ENCODE measurements at regions not wholly inside any gene's neighbourhood (a gene's known extent, or its start where the extent isn't known, plus 50 kb on each side); places are given as distances from the start of the nearest gene placed in this dataset.

DNA sequence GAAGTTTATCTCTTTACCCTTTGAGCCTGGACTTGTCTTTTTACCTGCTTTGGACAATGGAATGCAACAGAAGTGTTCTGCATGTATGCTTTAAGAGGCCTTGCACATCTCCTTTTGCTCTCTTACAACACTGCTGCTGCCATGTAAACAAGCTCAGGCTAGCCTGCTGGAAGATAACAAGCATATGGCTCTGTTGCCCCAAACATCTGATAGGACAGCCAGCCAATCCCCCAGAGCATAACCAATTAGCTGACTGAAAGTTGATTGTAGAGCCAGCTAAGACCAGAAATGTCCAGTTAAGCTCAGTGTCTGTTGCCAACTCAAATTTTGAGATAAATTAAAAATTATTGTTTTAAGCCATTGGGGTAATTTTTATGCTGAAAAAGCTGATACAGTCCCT is 510.6 kb upstream of the CNKSR2 start:
- DNase-seq (ENCODE audit: low read depth) = no peak

DNA sequence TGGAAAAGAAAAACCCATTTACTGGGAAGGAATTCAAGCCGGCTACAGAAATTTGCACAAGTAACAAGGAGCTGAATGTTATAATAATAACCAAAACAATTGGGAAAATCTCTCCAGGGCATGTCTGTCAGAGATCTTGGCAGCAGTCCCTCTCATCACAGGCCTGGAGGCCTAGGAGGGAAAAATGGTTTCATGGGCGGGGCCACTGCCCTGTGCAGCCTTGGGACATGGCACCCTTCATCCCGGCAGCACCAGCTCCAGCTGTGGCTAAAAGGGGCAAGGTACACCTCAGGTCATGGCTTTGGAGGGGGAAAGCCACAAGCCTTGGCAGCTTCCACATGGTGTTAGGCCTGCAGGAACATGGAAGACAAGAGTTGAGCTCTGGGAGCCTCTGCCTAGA is 513.1 kb upstream of the CNKSR2 start:
- no peak for DNase-seq (ENCODE audit: low read depth)

GRCh38 chrX:20857746-20858145 is 516.5 kb upstream of the CNKSR2 start:
- DNase-seq (ENCODE audit: low read depth) = no peak

DNA sequence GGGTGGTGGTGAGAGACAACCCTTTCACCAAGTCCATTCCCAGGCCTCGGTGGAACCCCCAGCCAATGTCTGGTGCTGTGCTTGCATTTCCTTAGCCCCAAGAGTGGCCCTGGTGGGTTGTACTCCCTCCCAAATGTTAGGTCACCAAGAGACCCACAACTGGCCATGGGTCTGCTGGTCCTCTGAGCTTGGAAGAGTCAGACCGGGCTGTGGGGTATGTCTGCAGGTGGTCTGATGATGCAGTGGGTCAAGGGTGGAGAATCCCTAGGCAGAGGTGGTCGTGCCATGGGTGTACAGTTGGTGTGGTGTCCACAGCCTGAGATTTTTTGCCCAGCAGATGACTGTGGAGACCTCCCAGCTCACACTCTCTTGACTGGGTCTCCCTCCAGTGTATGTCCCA is 535.7 kb upstream of the CNKSR2 start:
- DNase-seq (ENCODE audit: low read depth) = no peak

DNA sequence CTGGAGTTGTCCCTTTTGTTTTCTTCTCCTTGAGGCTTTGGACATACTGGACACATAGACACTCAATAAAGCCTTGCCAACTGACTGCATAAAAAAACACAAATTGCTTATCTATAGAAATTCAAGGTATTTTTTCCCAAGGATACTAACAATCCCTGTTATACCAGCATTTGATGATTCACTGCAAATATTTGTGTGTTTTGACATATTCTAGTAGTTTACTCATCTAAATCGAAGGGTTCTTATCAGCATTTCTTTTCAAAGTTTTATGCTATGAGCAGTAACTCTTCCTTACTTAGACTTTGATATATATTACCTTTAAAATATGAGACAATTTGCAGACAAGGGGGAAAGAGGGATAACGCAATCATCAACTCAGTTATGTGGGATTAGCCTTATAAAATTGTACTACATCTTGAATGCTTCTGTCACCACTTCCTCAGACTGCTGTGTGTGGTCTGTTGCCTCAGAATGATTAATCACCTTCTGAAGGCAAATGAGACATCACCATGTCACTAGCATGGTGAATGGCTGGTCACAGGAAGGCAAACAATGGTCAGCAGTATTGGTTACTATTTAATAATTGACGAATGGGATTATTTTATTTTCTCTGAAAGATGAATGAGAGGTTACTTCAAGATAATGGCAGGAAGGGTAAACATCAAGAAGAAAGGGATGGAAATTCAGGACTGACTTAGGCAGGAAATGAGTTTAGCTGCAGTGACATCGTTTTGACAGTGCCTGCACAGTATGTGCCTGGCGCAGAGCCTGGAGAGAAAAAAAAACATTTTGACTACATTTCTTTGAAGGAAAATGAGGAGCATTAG is 544.3 kb upstream of the CNKSR2 start:
- DNase-seq (ENCODE audit: low read depth) = no peak

- no peak for DNase-seq (ENCODE audit: low read depth)
Measured at GRCh38 chrX:20825984-20826383, 548.2 kb upstream of the CNKSR2 start.

DNA sequence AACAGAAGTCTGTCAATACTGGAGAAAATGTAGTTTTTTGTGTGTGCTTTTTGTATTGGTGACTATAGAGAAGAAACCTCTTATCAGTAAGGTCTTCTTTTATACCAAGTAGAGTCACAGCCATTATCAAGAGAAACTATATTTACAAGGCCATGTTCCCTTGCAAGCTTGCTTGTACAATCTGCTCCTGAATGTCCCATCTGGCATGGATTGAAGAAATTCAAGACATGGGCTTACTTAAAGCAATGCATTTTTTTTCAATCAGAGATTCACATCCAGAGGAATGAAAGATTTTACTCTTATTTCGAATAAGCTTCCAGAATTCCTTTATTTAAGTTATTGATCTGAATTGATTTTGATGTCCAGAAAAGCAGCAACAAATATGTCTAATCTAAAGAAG is 537.3 kb upstream of the RPS6KA3 start:
- no peak for DNase-seq (ENCODE audit: low read depth)

DNA sequence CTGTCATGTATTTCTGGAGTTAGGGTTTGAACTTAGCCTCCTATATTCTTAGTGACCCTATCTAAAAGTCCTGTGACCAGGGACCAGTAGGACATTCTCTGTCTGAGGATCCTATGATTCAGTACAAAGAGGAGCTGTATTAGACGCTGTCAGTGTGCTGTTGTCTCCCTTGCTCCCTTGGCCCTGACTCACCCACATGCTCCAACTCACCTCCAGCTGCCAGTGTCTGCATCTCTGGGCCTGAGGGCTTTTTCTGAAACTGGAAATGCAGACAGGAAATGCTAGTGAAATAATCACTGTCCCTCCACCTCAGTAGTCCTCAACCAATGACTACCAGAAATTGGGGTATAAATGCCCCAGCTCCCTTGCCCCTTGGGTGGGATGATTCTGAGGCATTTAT is 535.3 kb upstream of the RPS6KA3 start:
- DNase-seq (ENCODE audit: low read depth) = no peak

- DNase-seq (ENCODE audit: low read depth) = no peak
Measured at GRCh38 chrX:20796450-20796849, 529.7 kb upstream of the RPS6KA3 start.

DNA sequence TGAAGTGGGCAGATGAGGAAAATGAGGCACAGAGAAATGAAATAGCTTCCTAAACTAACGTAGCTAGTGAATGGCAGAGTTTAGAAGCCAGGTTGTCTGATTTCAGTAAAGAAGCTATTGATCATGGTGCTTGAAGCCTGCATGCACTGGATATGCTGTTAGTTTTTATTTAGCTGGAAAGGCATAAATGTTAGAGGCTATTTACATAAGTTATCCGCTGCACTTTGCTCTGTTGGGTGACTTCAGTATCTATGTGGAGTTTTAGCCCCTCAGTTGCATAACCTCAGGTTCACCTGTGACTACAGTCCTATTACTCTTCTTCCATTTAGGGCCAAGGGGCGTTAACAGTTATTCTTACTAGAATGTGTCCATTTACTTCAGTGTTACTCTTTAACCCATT is 522.4 kb upstream of the RPS6KA3 start:
- no peak for DNase-seq (ENCODE audit: low read depth)

GRCh38 chrX:20767346-20767745 is 500.6 kb upstream of the RPS6KA3 start:
- no peak for DNase-seq (ENCODE audit: low read depth)

DNA sequence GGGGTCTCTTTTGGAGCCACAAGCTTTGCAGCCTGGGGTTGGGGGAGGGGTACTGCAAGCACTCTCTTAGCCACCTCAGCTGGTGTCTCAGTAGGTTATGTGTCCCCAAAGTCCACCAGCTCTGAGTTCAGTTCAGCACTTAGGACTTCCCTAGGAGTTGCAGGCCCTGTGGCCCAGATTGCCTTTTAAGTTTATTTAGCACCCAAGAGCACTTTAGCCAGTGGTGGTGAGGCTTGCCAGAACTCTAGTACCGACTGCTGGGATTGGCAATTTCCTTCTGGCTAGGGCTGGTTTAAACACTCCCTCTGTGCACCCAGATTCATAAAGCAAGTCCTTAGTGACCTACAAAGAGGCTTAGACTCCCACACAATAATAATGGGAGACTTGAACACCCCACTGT is 489.9 kb upstream of the RPS6KA3 start:
- DNase-seq (ENCODE audit: low read depth) = no peak

DNA sequence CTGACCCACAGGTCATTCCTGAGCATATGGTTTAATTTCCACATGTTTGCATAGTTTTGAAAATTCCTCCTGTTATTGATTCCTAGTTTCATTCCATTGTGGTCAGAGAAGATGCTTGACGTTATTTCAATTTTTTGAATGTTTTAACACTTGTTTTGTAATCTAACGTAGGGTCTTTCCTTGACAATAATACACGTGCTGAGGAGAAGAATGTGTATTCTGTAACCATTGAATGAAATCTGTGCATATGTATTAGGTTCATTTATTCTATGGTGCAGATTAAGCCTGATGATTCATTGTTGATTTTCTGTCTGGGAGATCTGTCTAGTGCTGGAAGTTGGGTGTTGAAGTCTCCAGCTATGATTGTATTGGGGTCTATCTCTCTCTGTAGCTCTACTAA is 486.4 kb upstream of the RPS6KA3 start:
- DNase-seq (ENCODE audit: low read depth) = no peak

- no peak for DNase-seq (ENCODE audit: low read depth)
Measured at GRCh38 chrX:20746690-20747089, 480.0 kb upstream of the RPS6KA3 start.

- DNase-seq (ENCODE audit: low read depth) = no peak
Measured at GRCh38 chrX:20743046-20743445, 476.3 kb upstream of the RPS6KA3 start.

DNA sequence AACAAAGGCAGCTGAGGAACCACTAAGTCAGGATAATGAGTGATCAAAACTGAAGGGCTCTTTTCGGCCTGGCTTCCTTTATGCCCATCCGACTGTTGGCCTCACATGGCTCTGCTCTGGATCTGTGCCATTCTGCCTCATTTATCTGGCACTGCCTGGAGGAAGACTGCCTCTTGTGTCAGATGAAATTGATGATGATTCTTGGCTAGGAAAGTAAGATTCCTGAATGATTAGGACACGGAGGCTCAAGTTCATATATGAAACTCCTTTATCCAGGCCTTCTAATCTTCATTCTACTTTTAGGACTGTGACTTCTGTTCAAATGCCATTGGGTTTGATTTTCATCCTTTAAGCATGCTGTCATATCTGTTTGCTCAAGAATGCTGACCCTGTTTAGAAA is 475.4 kb upstream of the RPS6KA3 start:
- DNase-seq (ENCODE audit: low read depth) = no peak

GRCh38 chrX:20740443-20740842 is 473.7 kb upstream of the RPS6KA3 start:
- DNase-seq (ENCODE audit: low read depth) = no peak

DNA sequence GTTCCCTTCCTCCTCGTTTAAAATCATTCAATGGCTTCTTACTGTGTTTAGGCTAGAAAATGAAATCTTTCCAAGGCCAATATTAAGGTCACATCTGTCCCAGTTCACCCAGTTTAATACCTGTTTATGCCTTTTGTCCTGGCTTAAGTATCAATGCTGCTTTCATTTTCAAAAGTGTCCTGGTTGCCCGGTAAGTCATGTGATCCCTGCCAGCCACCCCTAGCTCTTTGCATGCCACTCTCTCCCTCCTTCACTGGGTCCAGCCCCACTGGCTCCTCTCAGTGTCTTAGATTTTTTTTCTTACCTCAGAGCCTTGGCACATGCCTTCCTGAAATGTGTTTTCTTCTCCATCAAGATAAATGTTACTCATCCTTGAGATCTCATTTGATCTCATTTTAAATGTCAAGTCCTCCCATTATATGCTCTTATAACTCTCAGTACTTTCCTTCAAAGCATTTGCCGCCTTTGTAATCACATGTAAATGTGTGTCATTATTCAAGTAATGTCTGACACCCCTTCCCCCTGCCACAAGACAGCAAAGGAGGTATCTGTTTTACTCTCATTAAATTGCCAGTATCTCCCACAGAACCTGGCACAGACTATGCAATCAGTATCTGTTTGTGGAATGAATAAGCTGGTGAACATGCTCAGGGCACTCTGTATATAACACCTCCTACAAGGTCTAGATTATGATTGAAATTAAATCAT is 472.5 kb upstream of the RPS6KA3 start:
- DNase-seq (ENCODE audit: low read depth) = no peak

- DNase-seq (ENCODE audit: low read depth) = no peak
Measured at GRCh38 chrX:20729416-20729815, 462.7 kb upstream of the RPS6KA3 start.

GRCh38 chrX:20727447-20727846 is 460.7 kb upstream of the RPS6KA3 start:
- no peak for DNase-seq (ENCODE audit: low read depth)

DNA sequence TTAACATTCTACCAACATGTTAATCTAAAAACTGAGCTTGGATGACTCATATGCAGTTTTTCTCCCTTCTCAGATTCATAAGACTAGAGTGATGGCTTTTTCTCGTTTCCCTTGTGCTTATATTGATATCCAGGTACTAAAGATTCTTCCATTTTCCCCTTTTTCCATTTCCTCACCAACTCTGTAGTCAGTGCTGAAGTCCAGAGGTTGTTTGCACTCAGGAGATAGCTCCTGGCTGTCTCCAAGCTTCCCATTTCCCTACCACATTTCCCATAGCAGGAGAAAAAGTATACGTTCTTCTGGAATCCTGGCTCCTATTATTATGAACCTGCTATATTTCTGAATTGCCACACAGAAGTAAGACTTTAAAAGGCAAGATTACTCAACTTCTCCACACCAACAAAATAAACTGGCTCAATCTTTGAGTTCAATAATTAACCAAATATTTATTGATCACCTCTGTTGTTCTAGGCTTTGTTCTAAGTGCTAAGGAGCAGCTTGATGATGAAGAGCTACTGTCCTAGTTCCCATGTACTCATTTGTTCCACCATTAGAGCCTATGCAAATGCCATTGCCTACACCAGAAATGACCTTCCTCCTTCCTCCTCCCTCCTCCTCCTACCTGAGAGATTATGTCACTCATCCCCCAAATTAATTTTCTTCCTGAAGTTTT is 454.4 kb upstream of the RPS6KA3 start:
- DNase-seq (ENCODE audit: low read depth) = no peak

GRCh38 chrX:20718592-20719380 is 452.1 kb upstream of the RPS6KA3 start:
- DNase-seq (ENCODE audit: low read depth) = no peak
